Skeletal muscle satellite cell (primary cell): ENCODE measurements at regions not wholly inside any gene's neighbourhood (a gene's known extent, or its start where the extent isn't known, plus 50 kb on each side); places are given as distances from the start of the nearest gene placed in this dataset.
"Not testable (repeated sequence)": the region's sequence is repeated elsewhere in the genome, so short reads cannot be mapped to it uniquely, and the experiment has no call there.

Experiments used
- H3K27me3 ChIP-seq: 2 replicates; pipeline ENCODE4 v1.7.0; 2013; ENCODE audit warnings: low read length; ENCODE audit not compliant: control insufficient read depth, insufficient read depth
- H3K36me3 ChIP-seq: 2 replicates; pipeline ENCODE4 v1.7.0; 2013; ENCODE audit warnings: mild to moderate bottlenecking, control low read depth, low read length; ENCODE audit not compliant: insufficient read depth
- H3K4me1 ChIP-seq: 2 replicates; pipeline ENCODE4 v1.7.0; 2013; ENCODE audit warnings: low read length; ENCODE audit not compliant: control insufficient read depth, insufficient read depth
- H3K4me2 ChIP-seq: 2 replicates; pipeline ENCODE4 v1.7.0; 2013; ENCODE audit warnings: mild to moderate bottlenecking, low read length
- H3K4me3 ChIP-seq: 2 replicates; pipeline ENCODE4 v1.7.0; 2013; ENCODE audit warnings: low read length
- H3K9ac ChIP-seq: 2 replicates; pipeline ENCODE4 v1.7.0; 2013; ENCODE audit warnings: mild to moderate bottlenecking, low read depth, low read length, moderate library complexity
- H3K9me3 ChIP-seq: replicated peaks from 2 replicates; pipeline ENCODE4 v1.7.0; 2013; ENCODE audit warnings: mild to moderate bottlenecking, control low read depth, low read length

DNA sequence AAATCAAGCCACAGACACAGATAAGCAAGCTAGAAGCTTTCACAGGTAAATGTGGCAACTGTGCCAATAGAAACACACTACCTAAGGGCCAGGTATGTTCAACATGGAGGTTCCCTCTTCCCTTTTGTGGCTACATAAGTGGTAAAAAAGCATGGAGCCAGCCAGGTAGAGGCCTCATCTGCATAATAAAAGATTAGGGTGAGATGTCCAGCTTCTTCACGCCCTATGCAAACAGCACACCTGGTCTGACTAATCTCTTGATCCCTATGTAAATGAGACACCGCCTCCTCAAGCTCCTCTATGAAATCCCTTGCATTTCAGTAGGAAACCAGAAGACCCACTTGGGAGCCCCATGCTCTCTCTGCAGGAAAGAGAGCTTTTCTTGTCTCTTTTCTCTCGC, 282.2 kb downstream of the NEBL start:
- Histone ChIP-seq H3K4me2 (no peak overlapping the region), H3K4me3 (no peak overlapping the region), H3K9me3 (no peaks in the 10 kb centered on the region), H3K27me3 (no peaks in the 10 kb centered on the region), H3K36me3 (no peaks in the 10 kb centered on the region), H3K4me1 (no peaks in the 10 kb centered on the region), H3K9ac (no peak overlapping the region)

DNA sequence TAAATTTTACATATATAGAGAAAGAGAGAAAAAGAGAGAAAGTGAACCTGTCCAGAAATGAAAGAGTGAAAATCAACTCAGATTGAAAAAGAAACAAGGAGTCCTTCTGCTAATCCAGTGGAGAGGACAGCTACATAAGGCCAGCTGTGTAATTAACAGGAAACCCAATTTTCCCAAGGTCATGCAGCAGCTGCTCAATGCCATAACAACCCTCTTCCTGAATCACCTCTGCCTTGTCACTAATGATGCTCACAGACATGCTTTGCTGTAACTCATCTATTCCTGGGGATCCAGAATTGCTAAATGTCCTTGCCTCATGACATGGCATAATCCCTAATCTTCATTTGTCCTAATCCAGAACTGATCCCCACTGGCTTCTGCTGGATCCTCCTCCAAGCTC, 288.6 kb downstream of the NEBL start:
- Histone ChIP-seq H3K4me3 (no peak overlapping the region), H3K36me3 (no peaks in the 10 kb centered on the region), H3K4me1 (no peaks in the 10 kb centered on the region), H3K9ac (no peak overlapping the region), H3K9me3 (no peaks in the 10 kb centered on the region), H3K27me3 (no peaks in the 10 kb centered on the region), H3K4me2 (no peak overlapping the region)

GRCh38 chr10:20606985-20607384, 290.1 kb downstream of the NEBL start:
- H3K4me3 ChIP-seq = no peak overlapping the region
- no peak overlapping the region for H3K4me2 ChIP-seq
- H3K27me3 ChIP-seq = no peaks in the 10 kb centered on the region
- no peak overlapping the region for H3K9ac ChIP-seq
- H3K36me3 ChIP-seq = no peaks in the 10 kb centered on the region
- H3K9me3 ChIP-seq = no peaks in the 10 kb centered on the region
- no peaks in the 10 kb centered on the region for H3K4me1 ChIP-seq

GRCh38 chr10:20601941-20602461, 295.1 kb downstream of the NEBL start:
- Histone ChIP-seq H3K4me2 (no peak overlapping the region), H3K4me3 (no peak overlapping the region), H3K4me1 (peaks cover 22% of the 10 kb centered on the region), H3K27me3 (no peaks in the 10 kb centered on the region), H3K9ac (no peak overlapping the region), H3K36me3 (no peaks in the 10 kb centered on the region), H3K9me3 (no peaks in the 10 kb centered on the region)

- Histone ChIP-seq H3K9me3 (no peaks in the 10 kb centered on the region), H3K27me3 (no peaks in the 10 kb centered on the region), H3K36me3 (no peaks in the 10 kb centered on the region), H3K9ac (peak overlapping the region; percentile 11), H3K4me3 (no peak overlapping the region), H3K4me2 (peak overlapping the region; percentile 34), H3K4me1 (peaks cover 36% of the 10 kb centered on the region)
Measured at GRCh38 chr10:20598590-20598989, 298.5 kb downstream of the NEBL start.

- H3K27me3 ChIP-seq = no peaks in the 10 kb centered on the region
- no peak overlapping the region for H3K4me3 ChIP-seq
- no peaks in the 10 kb centered on the region for H3K36me3 ChIP-seq
- H3K4me1 ChIP-seq = peaks cover 36% of the 10 kb centered on the region
- no peaks in the 10 kb centered on the region for H3K9me3 ChIP-seq
- peak overlapping the region; percentile 30 for H3K4me2 ChIP-seq
- H3K9ac ChIP-seq = peak overlapping the region; percentile 62
Measured at GRCh38 chr10:20596911-20597310, 300.2 kb downstream of the NEBL start.

DNA sequence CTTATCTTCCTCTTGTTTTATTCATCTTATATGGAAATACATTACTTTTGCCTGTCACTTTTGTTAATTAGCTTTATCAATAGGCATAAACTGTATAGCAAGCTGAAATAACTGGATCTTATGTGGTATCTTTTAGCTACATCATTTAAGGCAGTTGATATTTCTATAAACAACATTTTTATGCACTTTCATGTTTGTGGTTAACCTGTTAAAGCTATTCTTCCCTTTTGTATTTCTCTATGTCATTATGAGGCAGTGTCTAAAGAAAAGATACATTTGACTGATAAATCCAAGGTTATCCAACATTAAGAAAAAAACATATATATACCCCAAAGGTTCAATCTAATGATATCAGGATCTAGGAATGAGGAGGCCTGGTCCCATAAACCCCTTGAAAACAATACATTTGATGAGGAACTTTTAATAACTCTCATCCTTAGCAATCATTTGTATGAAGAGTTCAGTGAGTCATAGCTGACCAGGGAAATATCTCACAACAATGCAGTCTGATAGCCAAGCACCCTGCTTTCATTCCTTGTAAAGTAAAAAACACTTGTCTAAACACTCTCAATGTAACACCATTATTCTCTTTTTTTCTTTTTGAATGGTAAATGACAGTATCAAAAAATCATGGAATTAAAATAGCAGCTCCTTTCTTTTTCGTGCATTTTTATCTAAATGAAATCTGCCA, 300.9 kb downstream of the NEBL start:
- no peak overlapping the region for H3K4me3 ChIP-seq
- H3K9ac ChIP-seq = peak overlapping the region; percentile 43
- peaks cover 36% of the 10 kb centered on the region for H3K4me1 ChIP-seq
- no peaks in the 10 kb centered on the region for H3K36me3 ChIP-seq
- no peaks in the 10 kb centered on the region for H3K9me3 ChIP-seq
- H3K27me3 ChIP-seq = no peaks in the 10 kb centered on the region
- peak overlapping the region; percentile 30 for H3K4me2 ChIP-seq

DNA sequence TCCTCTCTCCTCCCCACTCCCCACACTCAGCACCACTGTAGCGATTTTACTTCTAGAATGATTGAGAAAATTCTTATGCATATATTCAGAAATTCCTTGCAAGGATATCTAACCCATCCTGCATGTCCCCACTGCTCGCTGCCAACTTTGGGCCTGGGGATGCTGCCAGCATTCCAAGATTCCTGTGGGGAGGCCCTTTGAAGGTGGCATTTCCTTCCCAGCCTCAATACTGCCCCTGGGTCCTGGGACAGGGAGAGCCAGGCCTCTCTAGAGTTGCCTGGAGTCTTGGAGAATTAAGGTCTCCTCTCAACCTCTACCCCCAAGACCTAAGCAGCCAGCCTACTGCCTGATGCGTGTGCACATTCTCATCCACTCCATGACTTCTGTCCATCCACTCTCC, 303.5 kb downstream of the NEBL start:
- H3K4me2 ChIP-seq = no peak overlapping the region
- no peaks in the 10 kb centered on the region for H3K36me3 ChIP-seq
- no peaks in the 10 kb centered on the region for H3K9me3 ChIP-seq
- no peak overlapping the region for H3K9ac ChIP-seq
- H3K4me3 ChIP-seq = no peak overlapping the region
- peaks cover 26% of the 10 kb centered on the region for H3K4me1 ChIP-seq
- H3K27me3 ChIP-seq = no peaks in the 10 kb centered on the region

- Histone ChIP-seq H3K4me1 (no peaks in the 10 kb centered on the region), H3K9me3 (peaks cover 5% of the 10 kb centered on the region), H3K27me3 (no peaks in the 10 kb centered on the region), H3K36me3 (no peaks in the 10 kb centered on the region), H3K4me3 (no peak overlapping the region), H3K4me2 (no peak overlapping the region), H3K9ac (no peak overlapping the region)
Measured at GRCh38 chr10:20582041-20582440, 315.1 kb downstream of the NEBL start.

DNA sequence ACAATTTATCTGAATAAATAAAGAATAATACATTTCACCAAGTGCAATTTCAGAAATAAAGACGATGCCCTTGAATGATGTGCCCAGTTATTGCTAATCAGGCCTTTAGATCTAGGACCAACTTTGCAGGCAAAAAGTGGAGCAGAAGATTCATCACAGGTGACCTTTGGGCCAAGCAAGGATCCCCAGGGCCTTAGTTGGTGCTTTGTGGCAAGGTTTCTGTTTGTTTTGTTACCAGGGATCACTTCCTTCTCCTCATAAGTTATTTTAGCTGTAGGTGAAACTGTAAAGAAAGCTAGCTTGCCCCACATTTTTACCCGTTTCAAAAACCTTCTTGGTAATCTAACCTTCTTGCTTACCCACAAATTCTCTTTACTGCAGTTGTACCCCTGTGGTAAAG, 323.2 kb downstream of the NEBL start:
- Histone ChIP-seq H3K4me2 (no peak overlapping the region), H3K4me1 (no peaks in the 10 kb centered on the region), H3K9me3 (no peaks in the 10 kb centered on the region), H3K4me3 (no peak overlapping the region), H3K27me3 (no peaks in the 10 kb centered on the region), H3K9ac (no peak overlapping the region), H3K36me3 (no peaks in the 10 kb centered on the region)

GRCh38 chr10:20555990-20556389, 341.1 kb downstream of the NEBL start:
- not testable (repeated sequence) for H3K4me2 ChIP-seq, H3K36me3 ChIP-seq, H3K9ac ChIP-seq, H3K27me3 ChIP-seq, H3K4me1 ChIP-seq, H3K9me3 ChIP-seq, H3K4me3 ChIP-seq

- H3K4me2 ChIP-seq = no peak overlapping the region
- H3K9ac ChIP-seq = no peak overlapping the region
- H3K27me3 ChIP-seq = no peaks in the 10 kb centered on the region
- H3K4me3 ChIP-seq = no peak overlapping the region
- H3K36me3 ChIP-seq = no peaks in the 10 kb centered on the region
- no peaks in the 10 kb centered on the region for H3K9me3 ChIP-seq
- no peaks in the 10 kb centered on the region for H3K4me1 ChIP-seq
Measured at GRCh38 chr10:20552382-20552781, 344.7 kb downstream of the NEBL start.
